KMS-11 (cell line): ENCODE measurements at regions not wholly inside any gene's neighbourhood (a gene's known extent, or its start where the extent isn't known, plus 50 kb on each side); places are given as distances from the start of the nearest gene placed in this dataset.

ENCODE experiments used
- H2AFZ ChIP-seq: fragments of 200-600 bp; sonication (generic); 2 replicates; pipeline ENCODE4 v1.6.1; 2016; ENCODE audit warnings: antibody characterized with exemption, mixed run types, low read depth
- H3K27ac ChIP-seq: fragments of 200-600 bp; sonication (generic); 2 replicates; pipeline ENCODE4 v1.6.1; 2016; ENCODE audit warnings: mild to moderate bottlenecking, mixed run types
- H3K27me3 ChIP-seq: fragments of 200-600 bp; sonication (generic); 2 replicates; pipeline ENCODE4 v1.6.1; 2017; ENCODE audit warnings: mild to moderate bottlenecking, low read depth, mixed run types, moderate library complexity; ENCODE audit not compliant: insufficient read depth
- H3K36me3 ChIP-seq: fragments of 200-600 bp; sonication (generic); 2 replicates; pipeline ENCODE4 v1.6.1; 2017; ENCODE audit warnings: mild to moderate bottlenecking, mixed run types; ENCODE audit not compliant: insufficient read depth
- H3K4me1 ChIP-seq: fragments of 200-600 bp; sonication (generic); 2 replicates; pipeline ENCODE4 v1.6.1; 2016; ENCODE audit warnings: mild to moderate bottlenecking, low read depth, mixed run types; ENCODE audit not compliant: poor library complexity, severe bottlenecking
- H3K4me2 ChIP-seq: fragments of 200-600 bp; sonication (generic); 2 replicates; pipeline ENCODE4 v1.7.0; 2016; ENCODE audit warnings: mild to moderate bottlenecking, mixed run types
- H3K4me3 ChIP-seq: fragments of 200-600 bp; sonication (generic); IDR thresholded peaks from 2 replicates; pipeline ENCODE4 v1.6.1; 2017; ENCODE audit warnings: low read depth, low read length, mixed read lengths; ENCODE audit not compliant: insufficient read depth
- H3K79me2 ChIP-seq: fragments of 200-600 bp; sonication (generic); 2 replicates; pipeline ENCODE4 v1.6.1; 2016; ENCODE audit warnings: low read depth, mixed run types; ENCODE audit not compliant: insufficient read depth
- H3K9ac ChIP-seq: fragments of 200-600 bp; sonication (generic); 2 replicates; pipeline ENCODE4 v1.6.1; 2016; ENCODE audit warnings: mild to moderate bottlenecking, mixed run types
- H4K20me1 ChIP-seq: fragments of 200-600 bp; sonication (generic); 2 replicates; pipeline ENCODE4 v1.6.1; 2016; ENCODE audit warnings: mild to moderate bottlenecking, mixed run types; ENCODE audit not compliant: insufficient read depth
- TF ChIP-seq, protein P1 (sequence below): fragments of 200-600 bp; sonication (generic); conservative IDR thresholded peaks from 2 replicates; pipeline ENCODE4 v1.6.1; 2017; ENCODE audit warnings: low read depth, mild to moderate bottlenecking, antibody characterized with exemption, low read length, moderate library complexity, mixed read lengths

DNA sequence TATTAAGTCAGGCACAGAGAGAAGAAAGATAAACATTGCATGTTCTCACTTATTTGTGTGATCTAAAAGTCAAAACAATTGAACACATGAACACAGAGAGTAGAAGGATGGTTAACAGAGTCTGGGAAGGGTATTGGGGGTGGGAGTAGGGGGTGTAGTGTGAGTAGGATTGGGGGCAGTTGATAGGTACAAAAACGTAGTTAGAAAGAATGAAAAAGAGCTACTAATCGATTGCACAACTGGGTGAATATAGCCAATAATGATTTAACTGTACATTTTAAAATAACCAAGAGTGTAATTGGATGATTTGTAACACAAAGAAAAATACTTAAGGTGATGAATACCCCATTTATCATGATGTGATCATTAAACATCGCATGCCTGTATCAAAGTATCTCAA lies 333.3 kb downstream of the HAO1 start:
- H4K20me1 ChIP-seq: no peaks in the 10 kb centered on the region
- no peaks in the 10 kb centered on the region for H3K4me1 ChIP-seq
- no peak overlapping the region for H3K4me2 ChIP-seq
- no peak overlapping the region for H2AFZ ChIP-seq
- no peaks in the 10 kb centered on the region for H3K27me3 ChIP-seq
- H3K36me3 ChIP-seq: no peaks in the 10 kb centered on the region
- H3K27ac ChIP-seq: no peak overlapping the region
- no peak overlapping the region for H3K9ac ChIP-seq
- TF ChIP-seq, protein P1, sequence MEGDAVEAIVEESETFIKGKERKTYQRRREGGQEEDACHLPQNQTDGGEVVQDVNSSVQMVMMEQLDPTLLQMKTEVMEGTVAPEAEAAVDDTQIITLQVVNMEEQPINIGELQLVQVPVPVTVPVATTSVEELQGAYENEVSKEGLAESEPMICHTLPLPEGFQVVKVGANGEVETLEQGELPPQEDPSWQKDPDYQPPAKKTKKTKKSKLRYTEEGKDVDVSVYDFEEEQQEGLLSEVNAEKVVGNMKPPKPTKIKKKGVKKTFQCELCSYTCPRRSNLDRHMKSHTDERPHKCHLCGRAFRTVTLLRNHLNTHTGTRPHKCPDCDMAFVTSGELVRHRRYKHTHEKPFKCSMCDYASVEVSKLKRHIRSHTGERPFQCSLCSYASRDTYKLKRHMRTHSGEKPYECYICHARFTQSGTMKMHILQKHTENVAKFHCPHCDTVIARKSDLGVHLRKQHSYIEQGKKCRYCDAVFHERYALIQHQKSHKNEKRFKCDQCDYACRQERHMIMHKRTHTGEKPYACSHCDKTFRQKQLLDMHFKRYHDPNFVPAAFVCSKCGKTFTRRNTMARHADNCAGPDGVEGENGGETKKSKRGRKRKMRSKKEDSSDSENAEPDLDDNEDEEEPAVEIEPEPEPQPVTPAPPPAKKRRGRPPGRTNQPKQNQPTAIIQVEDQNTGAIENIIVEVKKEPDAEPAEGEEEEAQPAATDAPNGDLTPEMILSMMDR: no peak
- no peak overlapping the region for H3K4me3 ChIP-seq
- no peaks in the 10 kb centered on the region for H3K79me2 ChIP-seq

DNA sequence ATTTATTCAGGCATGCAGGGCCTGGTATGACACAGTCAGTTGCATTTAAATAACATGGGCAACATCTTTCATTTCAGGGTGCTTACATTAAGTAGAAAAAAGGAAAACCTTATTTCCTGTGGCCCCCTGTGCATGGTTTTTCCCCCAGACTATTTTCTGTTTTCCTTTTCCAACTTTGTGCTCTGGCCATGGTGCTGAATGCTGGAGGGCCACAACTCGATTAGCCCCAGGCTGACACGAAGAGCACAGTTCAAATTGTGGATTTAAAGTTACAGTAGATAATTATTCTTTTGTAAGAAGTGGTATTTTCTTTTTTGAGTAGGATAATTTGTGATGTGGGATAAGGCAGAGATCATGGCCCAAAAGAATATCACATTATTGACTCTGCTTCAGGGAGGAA lies 332.0 kb downstream of the HAO1 start:
- Histone ChIP-seq H3K4me1 (no peaks in the 10 kb centered on the region), H3K27ac (no peak overlapping the region), H3K79me2 (no peaks in the 10 kb centered on the region), H3K27me3 (no peaks in the 10 kb centered on the region), H3K36me3 (no peaks in the 10 kb centered on the region), H2AFZ (no peak overlapping the region), H4K20me1 (no peaks in the 10 kb centered on the region), H3K4me3 (no peak overlapping the region), H3K9ac (no peak overlapping the region), H3K4me2 (no peak overlapping the region)
- TF ChIP-seq, protein P1: no peak

DNA sequence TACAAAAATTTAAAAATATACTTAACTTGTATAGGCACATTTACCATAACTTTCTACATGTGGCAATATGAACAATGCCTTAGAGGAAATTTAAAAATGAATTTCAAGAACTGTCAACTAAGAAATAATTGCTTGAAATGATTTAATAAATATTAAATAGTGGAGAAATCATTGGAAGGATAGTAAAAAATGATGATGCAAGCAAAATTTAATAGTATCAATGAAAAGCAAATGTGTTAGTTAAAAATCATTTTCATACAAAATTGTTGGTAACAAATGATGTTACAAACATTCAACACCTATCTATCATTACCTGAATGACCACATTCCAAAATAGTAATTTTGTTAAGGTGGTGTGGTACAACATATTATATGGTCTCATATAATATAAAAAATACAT lies 331.0 kb downstream of the HAO1 start:
- TF ChIP-seq, protein P1: no peak
- Histone ChIP-seq H3K4me2 (no peak overlapping the region), H3K4me3 (no peak overlapping the region), H3K9ac (no peak overlapping the region), H3K4me1 (no peaks in the 10 kb centered on the region), H3K27ac (no peak overlapping the region), H3K79me2 (no peaks in the 10 kb centered on the region), H4K20me1 (no peaks in the 10 kb centered on the region), H3K36me3 (no peaks in the 10 kb centered on the region), H3K27me3 (no peaks in the 10 kb centered on the region), H2AFZ (no peak overlapping the region)

DNA sequence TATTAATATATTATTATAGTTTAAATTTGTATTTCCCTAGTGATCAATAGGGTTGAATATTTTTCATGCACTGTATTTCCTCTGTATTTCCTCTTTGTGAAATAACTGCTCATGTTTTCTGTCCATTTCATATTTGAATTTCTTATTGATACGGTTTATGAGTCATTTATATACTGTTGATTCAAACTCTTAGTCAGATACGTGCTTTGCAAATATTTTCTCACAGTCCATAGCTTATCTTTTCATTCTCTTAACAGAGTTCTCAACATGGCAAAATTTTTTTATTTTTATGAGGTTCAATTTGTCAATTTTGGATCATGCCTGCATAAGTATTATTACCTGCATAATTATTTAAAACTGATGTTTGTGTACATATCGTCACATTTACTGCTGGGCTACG lies 329.6 kb downstream of the HAO1 start:
- H3K4me1 ChIP-seq: no peaks in the 10 kb centered on the region
- no peaks in the 10 kb centered on the region for H3K79me2 ChIP-seq
- no peak overlapping the region for H3K4me2 ChIP-seq
- no peak overlapping the region for H3K27ac ChIP-seq
- H3K27me3 ChIP-seq: no peaks in the 10 kb centered on the region
- no peak overlapping the region for H3K9ac ChIP-seq
- H3K36me3 ChIP-seq: no peaks in the 10 kb centered on the region
- TF ChIP-seq, protein P1: no peak
- H3K4me3 ChIP-seq: no peak overlapping the region
- no peaks in the 10 kb centered on the region for H4K20me1 ChIP-seq
- H2AFZ ChIP-seq: no peak overlapping the region

DNA sequence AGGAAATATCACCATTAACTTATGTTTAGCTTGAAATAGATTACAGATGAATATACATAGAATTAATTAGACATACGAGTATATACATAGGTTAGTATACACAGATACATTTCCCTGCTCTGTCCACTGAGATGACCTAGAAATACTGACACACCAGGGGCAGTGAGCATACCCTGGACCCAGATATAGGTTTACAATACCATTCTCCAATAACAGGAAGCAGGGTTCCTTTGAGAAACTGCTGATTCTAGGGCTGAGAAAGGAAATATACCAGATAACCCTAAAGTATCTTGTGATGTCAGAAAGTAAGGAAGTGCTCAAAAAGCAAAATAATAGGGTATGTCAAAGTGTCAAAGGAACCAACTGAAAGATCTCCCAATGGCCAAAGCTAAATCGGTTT lies 322.5 kb downstream of the HAO1 start:
- H2AFZ ChIP-seq: no peak overlapping the region
- H3K36me3 ChIP-seq: no peaks in the 10 kb centered on the region
- H3K4me3 ChIP-seq: no peak overlapping the region
- no peak overlapping the region for H3K9ac ChIP-seq
- no peaks in the 10 kb centered on the region for H3K4me1 ChIP-seq
- H4K20me1 ChIP-seq: no peaks in the 10 kb centered on the region
- no peaks in the 10 kb centered on the region for H3K79me2 ChIP-seq
- no peaks in the 10 kb centered on the region for H3K27me3 ChIP-seq
- TF ChIP-seq, protein P1: no peak
- H3K27ac ChIP-seq: no peak overlapping the region
- no peak overlapping the region for H3K4me2 ChIP-seq
